ENCODE measurements at regions not wholly inside any gene's neighbourhood (a gene's known extent, or its start where the extent isn't known, plus 50 kb on each side); places are given as distances from the start of the nearest gene placed in this dataset.
"Not testable (repeated sequence)": the region's sequence is repeated elsewhere in the genome, so short reads cannot be mapped to it uniquely, and the experiment has no call there.

DNA sequence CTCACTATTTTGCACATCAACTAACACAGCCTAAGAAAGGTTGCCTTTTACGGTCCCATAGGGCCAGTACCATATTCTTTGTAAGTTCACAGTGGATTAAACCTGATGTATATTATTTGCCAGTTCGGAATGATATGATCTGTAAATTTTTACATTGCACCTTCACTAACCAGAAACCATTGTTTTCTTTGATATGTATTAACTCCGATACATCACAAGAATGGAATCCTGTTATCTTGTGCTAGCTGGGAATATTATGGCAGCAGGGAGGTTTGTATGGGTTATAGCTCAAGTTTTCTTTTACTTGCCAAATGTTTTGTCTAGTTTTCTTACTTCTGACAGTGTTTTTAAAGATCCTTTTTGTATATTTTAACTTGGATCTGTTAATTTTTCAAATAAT is 51.4 kb upstream of the S1PR1 start:
- ChIA-PET CTCF (interaction anchor here (1.1 to 2.1 kb wide), 2 partner anchors 8 to 13 kb away, joined by 3 to 8 read pairs; no protein-coding TSS in a partner anchor), POLR2A (no interaction called here)

DNA sequence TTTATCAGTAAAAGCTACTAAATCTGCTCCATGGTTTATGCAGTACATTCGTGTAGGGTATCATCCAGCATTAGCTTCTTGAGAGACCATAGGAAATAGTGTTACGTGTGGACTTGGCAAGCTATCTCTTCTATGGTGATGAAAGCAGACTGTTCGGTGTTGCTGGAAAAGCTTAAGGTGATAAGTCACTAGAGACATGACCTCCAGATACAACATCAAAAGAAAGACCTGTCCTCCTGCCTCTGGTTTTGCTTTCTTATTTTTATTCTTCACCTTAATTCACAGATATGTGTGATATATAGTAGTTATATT is 53.5 kb upstream of the S1PR1 start:
- ChIA-PET CTCF (no interaction called here), POLR2A (interaction anchor here (0.9 kb wide), 1 partner anchor 55 kb away, joined by 3 read pairs; no protein-coding TSS in a partner anchor)

DNA sequence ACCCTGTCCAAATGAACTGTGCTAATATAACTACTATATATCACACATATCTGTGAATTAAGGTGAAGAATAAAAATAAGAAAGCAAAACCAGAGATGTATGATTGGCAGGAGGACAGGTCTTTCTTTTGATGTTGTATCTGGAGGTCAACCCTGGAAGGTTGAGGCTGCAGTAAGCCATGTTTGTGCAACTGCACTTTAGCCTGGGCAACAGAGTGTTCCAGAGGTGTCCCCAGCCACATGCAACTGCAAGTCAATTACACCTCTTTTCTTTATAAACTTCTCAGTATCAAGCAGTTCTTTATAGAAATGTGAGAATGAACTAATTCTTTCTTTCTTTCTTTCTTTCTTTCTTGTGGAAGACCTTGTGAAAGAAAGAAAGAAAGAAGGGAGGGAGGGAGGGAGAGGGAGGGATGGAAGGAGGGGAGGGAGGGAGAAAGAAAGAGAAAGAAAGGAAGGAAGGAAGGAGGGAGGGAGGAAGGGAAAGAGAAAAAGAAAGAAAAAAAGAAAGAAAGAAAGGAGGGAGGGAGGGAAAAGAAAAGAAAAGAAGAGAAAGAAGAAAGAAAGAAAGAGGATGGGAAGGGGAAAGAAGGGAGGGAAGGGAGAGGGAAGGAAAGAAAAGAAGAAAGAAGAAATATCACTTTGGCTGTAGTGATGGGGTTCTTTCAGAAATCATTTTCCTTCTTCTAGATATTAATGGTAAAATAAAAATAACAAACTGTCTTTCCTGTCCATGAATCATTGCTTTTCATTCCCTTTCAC is 54.0 kb upstream of the S1PR1 start:
- ChIA-PET CTCF (no interaction called here), POLR2A (interaction anchor here (0.9 kb wide), 1 partner anchor 56 kb away, joined by 3 read pairs; no protein-coding TSS in a partner anchor)

DNA sequence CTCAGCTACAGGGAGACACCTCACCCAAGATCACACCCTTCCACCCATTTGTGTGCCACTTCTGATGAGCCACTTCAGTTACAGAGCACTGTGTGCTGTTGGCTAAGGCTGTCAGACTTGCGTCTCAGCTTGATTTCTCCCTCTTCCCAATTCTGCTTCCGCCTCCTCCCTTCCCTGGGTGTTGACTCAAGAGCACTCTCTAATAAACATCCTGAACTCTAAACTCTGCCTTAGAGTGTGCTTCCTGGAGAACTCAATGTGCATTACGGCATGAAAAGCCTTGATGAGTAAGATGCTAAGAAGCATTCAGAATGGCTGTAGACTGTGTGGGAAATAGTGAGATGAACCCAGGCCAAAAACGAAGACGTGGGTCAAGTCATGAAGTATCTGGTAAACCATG is 54.9 kb upstream of the S1PR1 start:
- ChIA-PET POLR2A (no interaction called here), CTCF (no interaction called here)

DNA sequence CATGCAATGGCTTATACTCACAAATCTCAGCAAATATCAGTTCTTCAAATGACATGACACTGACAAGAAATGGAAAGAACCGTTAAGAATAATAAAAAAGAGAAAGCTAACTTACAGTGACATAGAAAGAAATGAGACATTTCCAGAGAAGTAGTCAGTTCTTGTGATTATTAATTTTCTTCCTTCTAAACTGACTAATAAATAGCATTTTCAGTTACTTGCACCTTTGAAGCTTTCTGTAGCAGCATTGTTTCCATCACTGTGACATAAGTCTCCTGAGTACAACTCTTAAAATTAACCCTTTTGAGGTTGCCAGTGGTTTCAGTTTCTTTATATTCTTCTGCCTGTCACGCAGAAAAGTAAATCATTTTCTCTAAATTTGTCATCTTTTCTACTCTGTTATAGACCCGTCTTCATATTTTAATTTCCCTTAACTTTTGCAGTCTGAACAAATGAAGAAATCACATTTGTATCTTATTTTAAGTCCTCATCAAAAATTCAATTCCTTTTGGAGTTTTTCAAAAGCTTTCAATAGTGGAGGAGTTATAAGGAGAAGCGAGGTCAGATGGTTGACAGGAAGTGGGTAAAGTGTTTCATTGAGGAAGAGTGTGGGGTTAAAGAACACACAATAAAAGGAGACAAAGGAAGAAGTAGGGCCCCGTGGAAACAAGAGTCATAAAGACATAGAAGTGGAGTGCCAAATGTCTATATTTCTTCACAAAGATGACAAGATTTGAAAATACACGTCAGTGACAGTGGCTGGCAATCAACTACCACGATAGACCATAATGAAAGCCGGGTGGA is 57.9 kb upstream of the S1PR1 start:
- ChIA-PET CTCF (interaction anchor here (1.3 to 2.3 kb wide), 6 partner anchors 20 to 109 kb away, joined by 4 to 11 read pairs (median 6); no protein-coding TSS in a partner anchor), POLR2A (interaction anchor here (0.6 to 2.9 kb wide), 7 partner anchors 20 to 270 kb away, joined by 3 to 40 read pairs (median 5); partner anchors contain the start of gene S1PR1)

DNA sequence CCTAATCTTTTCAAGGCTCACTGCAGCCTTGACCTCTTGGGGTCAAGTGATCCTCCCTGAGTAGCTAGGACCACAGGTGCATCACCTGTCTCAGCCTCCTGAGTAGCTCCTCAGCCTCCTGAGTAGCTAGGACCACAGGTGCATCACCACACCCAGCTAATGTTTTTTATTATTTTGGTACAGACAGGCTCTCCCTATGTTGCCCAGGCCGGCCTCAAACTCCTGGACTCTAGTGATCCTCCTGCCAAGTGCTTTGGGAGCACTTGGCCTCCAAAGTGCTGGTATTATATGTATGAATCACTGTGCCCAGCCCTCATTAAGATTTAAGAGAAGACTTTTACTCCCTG is 58.5 kb upstream of the S1PR1 start:
- CTCF ChIA-PET = interaction anchor here (1.3 to 2.3 kb wide), 6 partner anchors 21 to 110 kb away, joined by 4 to 11 read pairs (median 6); no protein-coding TSS in a partner anchor
- POLR2A ChIA-PET = interaction anchor here (0.9 to 2.9 kb wide), 6 partner anchors 20 to 237 kb away, joined by 3 to 40 read pairs (median 12); partner anchors contain the start of gene S1PR1

DNA sequence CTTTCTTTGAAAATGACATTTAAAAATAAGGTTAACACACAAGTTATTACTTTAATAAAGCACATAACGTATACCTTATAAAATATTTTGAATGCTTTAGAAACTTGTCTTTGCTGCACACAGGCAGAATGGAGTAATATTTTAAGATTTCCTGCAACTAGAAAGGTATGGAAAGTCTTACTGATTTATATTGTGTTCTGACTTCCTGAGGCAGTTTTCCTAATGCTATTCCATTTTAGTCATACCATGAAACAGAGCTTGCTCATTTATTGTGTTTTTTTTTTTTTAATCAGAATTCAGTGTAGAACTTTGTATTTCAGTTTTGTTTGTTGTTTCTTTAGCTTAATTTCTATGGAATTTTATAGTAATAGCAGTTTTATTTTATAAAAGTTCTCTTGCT is 60.9 kb upstream of the S1PR1 start:
- POLR2A ChIA-PET = no interaction called here
- CTCF ChIA-PET = no interaction called here

DNA sequence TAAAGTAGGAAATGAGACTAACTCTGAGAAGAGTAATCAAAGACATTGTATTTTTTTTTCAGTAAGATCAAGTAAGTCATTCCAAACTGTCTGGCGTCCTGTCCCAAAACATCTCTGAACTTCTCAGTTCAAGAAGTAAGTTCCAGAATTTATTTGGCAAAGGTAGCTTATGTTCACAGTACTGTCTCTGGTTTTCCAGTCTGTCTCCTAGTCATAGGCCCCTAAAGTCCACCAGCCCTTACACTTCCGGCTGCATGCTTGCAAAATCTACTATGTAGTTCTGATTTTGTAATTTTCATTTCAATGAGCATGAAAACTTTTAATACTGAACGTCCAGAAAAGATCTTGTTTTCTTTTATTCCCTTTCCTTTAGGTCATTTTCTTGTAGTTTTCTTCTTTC is 61.4 kb upstream of the S1PR1 start:
- POLR2A ChIA-PET = no interaction called here
- CTCF ChIA-PET = no interaction called here

DNA sequence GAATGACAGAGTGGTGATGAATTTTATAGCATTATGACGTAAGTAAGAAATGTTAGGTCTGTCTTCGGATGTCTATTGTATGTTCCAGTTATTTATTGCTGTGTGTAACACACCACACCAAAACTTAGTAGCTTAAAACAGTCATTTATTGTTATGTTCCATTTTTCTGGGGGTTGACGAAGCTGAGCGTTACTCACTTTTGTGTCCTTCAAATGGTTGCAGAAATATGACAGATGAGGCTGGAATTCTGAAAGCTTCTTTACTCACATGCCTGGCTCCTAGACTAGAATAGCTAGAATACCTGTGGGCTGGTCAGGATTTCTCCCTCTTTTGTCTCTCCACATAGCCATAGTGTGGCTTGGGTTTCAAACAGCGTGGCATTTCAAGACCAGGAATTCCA is 62.1 kb upstream of the S1PR1 start:
- POLR2A ChIA-PET = no interaction called here
- CTCF ChIA-PET = no interaction called here

DNA sequence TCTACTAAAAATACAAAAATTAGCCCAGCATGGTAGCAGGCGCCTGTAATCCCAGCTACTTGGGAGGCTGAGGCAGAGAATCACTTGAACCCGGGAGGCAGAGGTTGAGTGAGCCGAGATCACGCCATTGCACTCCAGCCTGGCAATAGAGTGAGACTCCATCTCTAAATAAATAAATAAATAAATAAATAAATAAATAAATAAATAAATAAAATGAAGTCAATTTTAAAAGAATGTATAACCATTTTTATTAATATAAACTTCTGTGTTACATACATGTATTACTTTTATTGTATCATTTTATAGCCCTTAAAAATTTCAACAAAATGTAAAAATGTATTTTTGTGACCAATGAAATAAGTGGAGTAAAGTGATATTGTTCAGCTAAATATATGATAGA is 62.5 kb upstream of the S1PR1 start:
- CTCF ChIA-PET, POLR2A ChIA-PET: not testable (repeated sequence)

DNA sequence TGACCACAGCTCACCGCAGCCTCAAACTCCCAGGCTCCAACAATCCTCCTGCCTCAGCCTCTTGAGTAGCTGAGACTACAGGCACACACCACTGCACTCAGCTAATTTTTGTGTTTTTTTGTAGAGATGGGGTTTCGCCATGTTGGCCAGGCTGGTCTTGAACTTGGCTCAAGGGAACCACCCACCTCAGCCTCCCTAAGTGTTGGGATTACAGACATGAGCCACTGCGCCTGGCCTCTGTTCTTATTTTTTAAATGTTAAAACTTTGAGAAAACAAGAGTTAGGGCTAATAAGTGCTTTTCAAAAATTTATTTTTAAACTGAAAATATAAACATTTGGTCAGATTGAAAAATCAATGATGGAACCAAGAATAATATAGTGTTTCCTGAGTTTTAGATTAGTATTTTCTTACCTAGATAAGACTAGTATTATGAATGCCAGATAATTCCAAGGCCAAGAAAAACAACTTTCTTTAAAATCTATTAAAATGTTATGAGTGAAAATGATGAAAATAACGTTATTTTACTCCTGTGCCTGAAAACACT is 66.2 kb upstream of the S1PR1 start:
- POLR2A ChIA-PET = no interaction called here
- CTCF ChIA-PET = no interaction called here

DNA sequence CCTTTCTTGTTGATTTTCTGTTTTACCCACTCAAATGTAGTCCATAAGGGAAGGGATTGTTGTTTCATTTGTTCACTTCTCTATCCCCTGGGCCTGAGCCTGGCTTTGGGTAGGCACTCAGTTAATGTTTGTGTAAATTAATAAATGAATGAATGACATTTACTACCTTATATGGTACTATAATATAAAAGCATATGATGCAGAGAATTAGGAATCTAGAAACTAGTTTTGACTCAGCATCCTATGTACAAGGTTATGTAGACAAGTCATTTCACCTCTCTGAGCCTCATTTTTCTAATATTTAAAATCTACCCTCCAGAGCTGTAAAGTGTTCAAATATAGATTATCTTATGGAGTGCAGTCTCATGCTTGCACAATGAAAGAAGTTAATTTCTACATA is 68.9 kb upstream of the S1PR1 start:
- CTCF ChIA-PET = interaction anchor here (1.0 kb wide), 1 partner anchor 118 kb away, joined by 3 read pairs; no protein-coding TSS in a partner anchor
- POLR2A ChIA-PET = no interaction called here

DNA sequence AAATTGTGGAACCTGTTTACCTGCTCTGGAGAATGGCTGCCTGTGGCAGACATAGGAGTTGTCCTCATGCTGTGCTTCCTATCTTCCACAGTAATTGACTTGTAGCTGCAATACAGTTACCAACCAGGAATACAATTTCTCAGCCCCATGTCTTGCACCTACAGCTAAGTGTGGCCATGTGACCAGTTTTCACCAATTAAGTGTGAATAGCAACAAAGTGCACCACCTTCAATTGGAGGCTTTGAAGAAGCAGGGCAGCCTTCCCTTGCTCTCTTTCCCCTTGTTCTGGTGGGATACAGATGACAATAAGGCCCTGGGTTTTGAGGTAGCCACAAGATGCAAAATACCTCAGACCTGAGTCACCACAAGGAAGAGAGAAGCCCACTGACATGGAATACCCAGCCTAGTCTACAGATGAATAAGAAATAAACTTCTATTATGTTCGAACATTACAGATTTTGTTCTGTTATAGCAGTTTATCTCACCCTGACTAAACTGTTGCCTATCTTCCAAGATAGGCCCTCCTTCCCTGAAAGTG is 70.2 kb upstream of the S1PR1 start:
- CTCF ChIA-PET = no interaction called here
- POLR2A ChIA-PET = no interaction called here

DNA sequence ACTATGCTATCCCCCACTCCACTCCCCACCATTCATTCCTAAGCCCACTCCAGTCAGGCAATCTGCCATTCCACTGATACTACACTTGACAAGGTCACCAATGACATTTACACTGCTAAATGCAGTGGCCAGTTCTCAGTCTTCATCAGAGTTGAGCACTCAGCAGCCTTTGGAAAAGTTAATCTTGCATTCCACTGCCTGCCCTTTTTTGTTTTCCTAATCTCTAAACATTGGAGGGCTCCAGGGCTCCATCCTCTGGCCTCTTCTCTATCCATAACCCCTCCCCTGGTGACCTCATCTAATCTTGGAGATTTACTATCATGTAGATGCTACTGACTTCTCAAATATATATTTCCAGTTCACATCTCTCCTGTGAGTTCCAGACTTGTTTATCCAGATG is 70.9 kb upstream of the S1PR1 start:
- CTCF ChIA-PET = interaction anchor here (0.6 kb wide), 1 partner anchor 178 kb away, joined by 3 read pairs; no protein-coding TSS in a partner anchor
- POLR2A ChIA-PET = no interaction called here

DNA sequence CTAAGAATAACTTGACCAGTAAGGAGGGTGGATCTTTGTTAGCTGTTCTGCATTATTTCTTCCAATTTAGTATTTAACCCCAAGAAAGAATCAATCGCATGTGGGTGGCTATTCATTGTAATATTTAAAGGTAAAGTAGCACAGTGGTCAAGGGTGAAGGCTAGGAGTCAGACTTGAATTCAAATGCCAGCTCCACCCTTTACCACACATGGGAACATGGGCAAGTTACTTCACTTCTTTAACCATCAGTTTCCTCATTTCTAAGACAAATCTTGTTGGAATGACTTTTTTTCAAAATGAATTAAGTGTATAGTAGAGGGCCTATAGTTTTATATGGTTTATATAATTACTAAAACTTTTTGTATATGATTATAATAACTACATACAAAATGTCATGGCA is 71.3 kb upstream of the S1PR1 start:
- POLR2A ChIA-PET = no interaction called here
- CTCF ChIA-PET = interaction anchor here (0.6 to 1.2 kb wide), 2 partner anchors 73 to 178 kb away, joined by 3 to 4 read pairs; no protein-coding TSS in a partner anchor

DNA sequence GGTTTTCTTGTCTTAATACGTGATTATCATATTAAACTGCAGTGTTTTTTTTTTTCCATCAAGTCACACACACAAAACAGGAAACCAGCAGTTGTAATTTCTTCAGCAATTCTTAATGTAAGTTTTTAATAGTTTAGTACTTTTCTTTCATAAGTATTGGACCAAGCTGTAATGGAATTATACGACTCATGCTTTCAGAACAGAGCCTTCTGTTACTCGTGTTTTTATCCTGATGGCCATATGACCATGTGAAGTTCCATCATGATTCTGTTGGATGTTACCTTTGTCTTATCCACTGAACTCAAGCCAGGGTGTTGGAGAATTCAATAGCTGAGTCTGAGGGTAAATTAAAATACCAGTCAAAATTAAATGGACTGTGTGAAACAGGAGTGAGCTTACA is 72.0 kb upstream of the S1PR1 start:
- ChIA-PET CTCF (interaction anchor here (1.2 kb wide), 1 partner anchor 74 kb away, joined by 4 read pairs; no protein-coding TSS in a partner anchor), POLR2A (no interaction called here)

DNA sequence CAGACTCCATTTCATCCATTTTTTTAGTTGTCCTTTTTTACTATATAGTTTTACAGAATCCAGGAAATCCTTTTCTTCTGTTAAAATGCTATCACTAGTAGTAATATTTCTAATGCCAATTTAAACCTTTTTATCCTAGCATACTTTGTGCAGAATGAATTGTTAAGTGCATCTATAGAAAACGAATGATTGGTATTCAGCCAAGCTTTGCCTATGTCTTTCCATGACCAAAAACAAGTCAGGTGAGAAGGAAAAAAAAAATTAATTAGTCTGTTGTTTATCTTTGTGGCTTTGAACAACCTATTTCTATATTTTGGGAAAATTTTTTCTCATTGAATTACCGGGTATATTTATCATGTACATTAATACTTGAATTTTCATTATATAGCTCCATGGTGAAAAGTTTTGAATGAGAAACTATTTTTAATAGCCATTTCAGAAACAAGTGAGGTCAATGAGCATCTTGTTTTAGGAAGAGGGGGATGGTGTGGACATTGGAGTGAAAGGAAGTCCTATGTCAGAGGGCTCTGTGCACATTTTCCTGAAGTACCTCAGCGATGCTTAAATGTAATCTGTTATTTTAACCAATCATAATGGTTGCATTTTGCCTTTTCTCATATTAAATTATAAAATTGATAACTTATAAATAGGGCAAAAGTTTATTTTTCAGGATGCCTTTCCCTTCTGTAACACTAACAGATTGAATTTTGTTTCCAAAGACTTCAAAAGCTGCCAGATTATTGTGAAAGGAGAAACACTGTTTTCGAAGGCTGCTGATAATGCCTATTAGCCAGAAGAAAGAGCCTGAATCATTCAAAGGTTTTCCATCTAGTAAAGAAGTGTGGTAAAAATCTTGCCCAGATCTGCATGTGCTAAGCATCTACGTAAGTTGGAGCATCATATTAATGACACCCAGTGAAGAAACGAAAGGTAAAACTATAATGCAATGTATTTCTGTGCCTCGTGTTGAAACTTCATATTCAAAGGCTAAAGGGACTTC is 73.8 kb upstream of the S1PR1 start:
- ChIA-PET POLR2A (no interaction called here), CTCF (no interaction called here)

DNA sequence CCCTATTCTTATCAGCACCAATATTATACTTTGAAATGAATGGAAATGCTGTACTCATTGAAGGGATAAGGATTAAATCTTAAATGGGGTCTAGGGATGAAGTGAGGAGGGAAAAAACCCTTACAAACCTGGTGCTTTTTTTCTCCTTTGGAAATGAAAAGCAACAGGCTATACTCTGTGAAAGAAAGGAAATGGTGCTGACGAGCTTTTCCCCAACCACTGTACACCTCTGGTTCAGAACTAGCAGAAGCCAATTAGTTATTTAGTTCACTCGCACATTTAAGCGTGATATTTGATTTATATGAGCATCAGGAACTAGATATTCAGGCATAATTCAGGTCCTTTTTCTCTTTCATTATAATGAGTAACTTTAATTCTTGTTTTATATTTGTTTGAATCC is 74.5 kb upstream of the S1PR1 start:
- POLR2A ChIA-PET = no interaction called here
- CTCF ChIA-PET = no interaction called here

DNA sequence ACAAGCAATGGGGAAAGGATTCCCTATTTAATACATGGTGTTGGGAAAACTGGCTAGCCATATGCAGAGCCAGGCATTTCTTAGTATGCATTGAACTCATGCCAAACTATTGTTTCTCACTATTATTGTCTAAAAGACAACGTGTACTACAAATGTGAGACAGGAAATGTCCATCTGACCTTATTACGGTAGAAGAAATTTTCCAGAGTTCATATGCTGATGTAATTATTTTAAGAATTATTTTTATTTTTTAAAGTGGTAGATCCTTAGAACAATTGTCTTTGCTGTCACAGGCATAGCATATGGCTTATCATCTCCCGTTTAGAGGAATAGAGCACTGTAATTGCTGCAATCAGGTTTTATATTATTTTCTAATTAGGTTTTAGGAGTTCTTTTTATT is 75.2 kb upstream of the S1PR1 start:
- POLR2A ChIA-PET = no interaction called here
- CTCF ChIA-PET = interaction anchor here (0.5 kb wide), 1 partner anchor 240 kb away, joined by 4 read pairs; no protein-coding TSS in a partner anchor
